Smooth muscle cell (in vitro differentiated cells): ENCODE measurements at regions not wholly inside any gene's neighbourhood (a gene's known extent, or its start where the extent isn't known, plus 50 kb on each side); places are given as distances from the start of the nearest gene placed in this dataset.
"Not testable (repeated sequence)": the region's sequence is repeated elsewhere in the genome, so short reads cannot be mapped to it uniquely, and the experiment has no call there.

Experiments
- DNase-seq: peaks from one replicate; lab custom pipeline; 2025; ENCODE audit not compliant: unreplicated experiment; lab: John Stamatoyannopoulos, UW
- H2AFZ ChIP-seq: fragments of 200-600 bp; sonication (generic); 2 replicates; pipeline ENCODE4 v1.6.0; 2016; ENCODE audit warnings: antibody characterized with exemption, low read depth, mild to moderate bottlenecking
- H3F3A ChIP-seq: fragments of 200-600 bp; sonication (generic); 2 replicates; pipeline ENCODE4 v1.6.0; 2017; ENCODE audit warnings: antibody characterized with exemption, low read depth
- H3K27ac ChIP-seq: fragments of 200-600 bp; sonication (generic); 2 replicates; pipeline ENCODE4 v1.5.1; 2016; ENCODE audit warnings: low read depth, mild to moderate bottlenecking
- H3K27me3 ChIP-seq: fragments of 200-600 bp; sonication (generic); 2 replicates; pipeline ENCODE4 v1.6.1; 2016; ENCODE audit warnings: low read depth, mild to moderate bottlenecking
- H3K36me3 ChIP-seq: fragments of 200-600 bp; sonication (generic); 2 replicates; pipeline ENCODE4 v1.5.1; 2016; ENCODE audit warnings: low read depth
- H3K4me1 ChIP-seq: fragments of 200-600 bp; sonication (generic); 2 replicates; pipeline ENCODE4 v1.5.1; 2016; ENCODE audit warnings: low read depth
- H3K4me2 ChIP-seq: fragments of 200-600 bp; sonication (generic); 2 replicates; pipeline ENCODE4 v1.6.0; 2016; ENCODE audit warnings: mild to moderate bottlenecking
- H3K4me3 ChIP-seq: fragments of 200-600 bp; sonication (generic); 2 replicates; pipeline ENCODE4 v1.5.1; 2016; ENCODE audit warnings: mild to moderate bottlenecking
- H3K79me2 ChIP-seq: fragments of 200-600 bp; sonication (generic); 2 replicates; pipeline ENCODE4 v1.6.0; 2016; ENCODE audit warnings: low read depth, mild to moderate bottlenecking
- H3K9ac ChIP-seq: fragments of 200-600 bp; sonication (generic); 2 replicates; pipeline ENCODE4 v1.6.0; 2016; ENCODE audit warnings: low read depth
- H3K9me3 ChIP-seq: fragments of 200-600 bp; sonication (generic); replicated peaks from 2 replicates; pipeline ENCODE4 v1.5.1; 2016; ENCODE audit warnings: low read depth
- H4K20me1 ChIP-seq: fragments of 200-600 bp; sonication (generic); 2 replicates; pipeline ENCODE4 v1.6.0; 2016; ENCODE audit warnings: low read depth
- CTCF ChIP-seq: fragments of 200-600 bp; sonication (generic); IDR thresholded peaks from 2 replicates; pipeline ENCODE4 v1.5.1; 2017; ENCODE audit warnings: borderline replicate concordance, mild to moderate bottlenecking, antibody characterized with exemption; ENCODE audit not compliant: insufficient read depth, poor library complexity, severe bottlenecking
- WGBS: methylation state at CpG from one replicate; pipeline ENCODE4 v1.1.7; 2016; ENCODE audit warnings: low lambda C conversion rate; 5-methylcytosine and 5-hydroxymethylcytosine counted together

DNA sequence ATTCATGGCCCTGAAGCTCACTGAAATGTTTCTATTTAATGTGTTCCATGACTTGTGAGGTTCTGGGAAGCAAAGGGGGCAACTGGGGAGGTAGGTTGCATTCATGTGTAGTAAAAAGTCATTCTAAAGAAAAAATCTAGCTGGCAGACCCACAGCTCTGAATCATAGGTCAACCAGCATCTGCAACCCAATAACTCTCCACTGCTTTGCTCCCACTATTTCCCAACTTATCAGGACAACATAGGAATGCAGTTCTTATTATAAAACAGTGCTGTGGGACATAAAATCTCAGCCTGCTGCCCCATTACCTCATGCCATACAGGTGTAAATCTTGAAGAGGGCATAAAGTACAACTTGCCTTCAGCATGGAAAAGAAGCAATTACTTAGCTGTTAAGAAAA lies 576.1 kb upstream of the PTBP2 start:
- H3K27me3 ChIP-seq: no peaks in the 10 kb centered on the region
- no peak overlapping the region for H3K4me3 ChIP-seq
- no peaks in the 10 kb centered on the region for H4K20me1 ChIP-seq
- H3K9me3 ChIP-seq: no peaks in the 10 kb centered on the region
- H3K4me2 ChIP-seq: no peak overlapping the region
- H3K9ac ChIP-seq: no peak overlapping the region
- H3K79me2 ChIP-seq: no peaks in the 10 kb centered on the region
- H3K27ac ChIP-seq: no peak overlapping the region
- no peak for TF ChIP-seq CTCF
- no peak for DNase-seq
- no peaks in the 10 kb centered on the region for H3K4me1 ChIP-seq
- H3F3A ChIP-seq: no peaks in the 10 kb centered on the region
- H2AFZ ChIP-seq: no peak overlapping the region
- H3K36me3 ChIP-seq: no peaks in the 10 kb centered on the region

- not testable (repeated sequence) for H3K4me2 ChIP-seq, H3K4me1 ChIP-seq, H3K27me3 ChIP-seq, H3K4me3 ChIP-seq, H4K20me1 ChIP-seq, H2AFZ ChIP-seq, H3F3A ChIP-seq, H3K79me2 ChIP-seq, H3K9me3 ChIP-seq, DNase-seq, H3K27ac ChIP-seq, H3K9ac ChIP-seq, H3K36me3 ChIP-seq
- 92% methylated on average over 3 of the region's 3 CpGs for WGBS
These were observed 568.6 kb upstream of the PTBP2 start for GRCh38 chr1:96152957-96153356.

GRCh38 chr1:96157101-96157500 lies 564.5 kb upstream of the PTBP2 start:
- H4K20me1 ChIP-seq: no peaks in the 10 kb centered on the region
- no peaks in the 10 kb centered on the region for H3K79me2 ChIP-seq
- no peaks in the 10 kb centered on the region for H3K36me3 ChIP-seq
- no peak for TF ChIP-seq CTCF
- H3K4me2 ChIP-seq: no peak overlapping the region
- 92% methylated on average over 4 of the region's 4 CpGs for WGBS
- no peak for DNase-seq
- H3K9ac ChIP-seq: no peak overlapping the region
- H3K27ac ChIP-seq: no peak overlapping the region
- peaks cover 7% of the 10 kb centered on the region for H3K9me3 ChIP-seq
- no peaks in the 10 kb centered on the region for H3F3A ChIP-seq
- no peak overlapping the region for H3K4me3 ChIP-seq
- no peak overlapping the region for H2AFZ ChIP-seq
- H3K27me3 ChIP-seq: no peaks in the 10 kb centered on the region
- H3K4me1 ChIP-seq: no peaks in the 10 kb centered on the region

- Histone ChIP-seq H4K20me1 (no peaks in the 10 kb centered on the region), H3K4me3 (no peak overlapping the region), H3F3A (no peaks in the 10 kb centered on the region), H3K9me3 (peaks cover 7% of the 10 kb centered on the region), H3K36me3 (no peaks in the 10 kb centered on the region), H3K4me1 (no peaks in the 10 kb centered on the region), H3K79me2 (no peaks in the 10 kb centered on the region), H3K9ac (no peak overlapping the region), H3K27ac (no peak overlapping the region), H2AFZ (no peak overlapping the region), H3K27me3 (no peaks in the 10 kb centered on the region), H3K4me2 (no peak overlapping the region)
- no peak for TF ChIP-seq CTCF
- 92% methylated on average over 2 of the region's 2 CpGs for WGBS
- no peak for DNase-seq
These were observed 562.2 kb upstream of the PTBP2 start for GRCh38 chr1:96159379-96159778.
